Activated CD4-positive, alpha-beta T cell treated with anti-CD3 and anti-CD28 coated beads for 36 hours (primary cell): ENCODE measurements at regions not wholly inside any gene's neighbourhood (a gene's known extent, or its start where the extent isn't known, plus 50 kb on each side); places are given as distances from the start of the nearest gene placed in this dataset.
"Not testable (repeated sequence)": the region's sequence is repeated elsewhere in the genome, so short reads cannot be mapped to it uniquely, and the experiment has no call there.

Experiments used
- ATAC-seq: fragments of 200-7000 bp; cut with Tn5 transposase; one replicate; pipeline ENCODE4 v1.10.0; 2021; ENCODE audit warnings: mild to moderate bottlenecking, moderate library complexity
- CTCF ChIA-PET: fragments of 350-600 bp; sonication (Branson Sonifier 250); formaldehyde crosslinking; loops from one replicate; lab custom pipeline; 2021; ENCODE audit warnings: antibody characterized with exemption; lab: Charles Lee
- POLR2A ChIA-PET: fragments of 350-600 bp; sonication (Branson Sonifier 250); formaldehyde crosslinking; loops from one replicate; lab custom pipeline; 2021; ENCODE audit warnings: antibody characterized with exemption, inconsistent platforms; lab: Charles Lee
- DNase-seq: peaks from one replicate; pipeline ENCODE4 v3.0.0-alpha.2; 2020
- H3K27ac Mint-ChIP-seq: one replicate; pipeline ENCODE4 v1.8.0; 2021; ENCODE audit warnings: mixed read lengths
- H3K27me3 Mint-ChIP-seq: one replicate; pipeline ENCODE4 v1.8.0; 2021; ENCODE audit warnings: mixed read lengths
- H3K36me3 Mint-ChIP-seq: one replicate; pipeline ENCODE4 v1.8.0; 2021; ENCODE audit warnings: low read depth, mixed read lengths
- H3K4me1 Mint-ChIP-seq: one replicate; pipeline ENCODE4 v1.8.0; 2021; ENCODE audit warnings: mixed read lengths
- H3K4me3 Mint-ChIP-seq: one replicate; pipeline ENCODE4 v1.8.0; 2021; ENCODE audit warnings: mild to moderate bottlenecking, moderate library complexity, mixed read lengths
- H3K9me3 Mint-ChIP-seq: one replicate; pipeline ENCODE4 v1.8.0; 2021; ENCODE audit warnings: low read depth, mixed read lengths
- intact Hi-C, 2 experiments: fragments of 100-400 bp; cut with DNase I in 1 of 2; cut with micrococcal nuclease in 1 of 2; formaldehyde crosslinking; loops; one replicate each; pipeline versions ENCODE4 v1.14.2 to v1.15.1; 2022 to 2024; cut with DNase I, micrococcal nuclease

DNA sequence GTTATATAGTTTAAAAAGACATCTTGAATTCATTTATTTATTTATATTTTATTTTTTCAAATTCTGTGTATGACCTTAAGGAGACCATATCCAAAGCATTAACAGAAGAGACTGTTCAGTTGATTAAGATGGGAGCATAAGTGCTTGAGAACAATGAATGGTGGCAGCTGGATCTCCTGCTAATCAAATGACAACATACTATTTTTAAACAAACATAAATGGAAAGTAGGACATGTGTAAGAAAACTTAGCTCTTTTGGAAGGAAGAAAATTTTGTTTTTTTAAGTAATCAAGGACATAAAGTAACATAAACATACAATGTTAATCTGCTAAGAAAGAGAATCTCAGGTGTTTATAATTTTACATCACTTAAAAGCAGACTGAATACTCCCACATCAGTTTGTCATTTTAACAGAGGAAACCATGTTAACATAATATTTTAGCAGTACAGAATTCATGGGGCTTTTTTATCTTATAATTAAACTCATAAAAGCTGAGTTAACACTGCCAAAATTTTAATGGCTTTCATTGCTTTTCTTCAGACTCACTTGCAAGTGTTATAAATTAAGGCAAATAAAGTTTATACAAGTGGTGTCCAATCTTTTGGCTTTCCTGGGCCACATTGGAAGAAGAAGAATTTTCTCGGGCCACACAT, 95.1 kb downstream of the MAD2L1 start:
- CTCF ChIA-PET: interaction anchor here (1.0 kb wide), 1 partner anchor 13 kb away, joined by 3 read pairs; no protein-coding TSS in a partner anchor
- POLR2A ChIA-PET: no interaction called here

DNA sequence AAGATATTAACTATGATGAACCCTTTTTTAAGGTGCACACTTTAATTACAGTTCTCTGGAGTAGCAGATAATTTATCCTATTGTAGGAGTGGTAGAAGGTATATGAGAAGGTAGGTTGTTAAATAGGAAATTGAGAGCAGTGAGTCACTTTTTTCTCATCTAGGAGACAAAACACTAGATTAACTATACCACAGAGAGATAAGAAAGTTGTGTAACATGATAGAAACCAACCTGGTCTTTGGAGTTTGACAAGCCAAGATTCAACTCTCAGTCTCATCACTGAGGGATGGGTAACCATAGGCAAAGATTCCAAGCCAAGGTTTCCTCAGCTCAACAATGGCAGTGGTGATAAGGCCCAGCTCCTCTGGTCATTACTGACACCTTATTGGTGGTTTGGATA, 104.0 kb downstream of the MAD2L1 start:
- Mint-ChIP-seq H3K27ac (no peak overlapping the region), H3K9me3 (no peaks in the 10 kb centered on the region), H3K27me3 (peaks cover 7% of the 10 kb centered on the region), H3K36me3 (no peaks in the 10 kb centered on the region), H3K4me1 (no peaks in the 10 kb centered on the region), H3K4me3 (no peak overlapping the region)
- ATAC-seq (no peak), DNase-seq (no peak)
- POLR2A ChIA-PET: no interaction called here
- CTCF ChIA-PET: interaction anchor here (0.6 kb wide), 1 partner anchor 1053 kb away, joined by 3 read pairs; no protein-coding TSS in a partner anchor
- intact Hi-C loops: no loop called here

More for the DNA sequence above, 95.1 kb downstream of the MAD2L1 start:
- H3K27ac Mint-ChIP-seq: no peak overlapping the region
- H3K4me1 Mint-ChIP-seq: no peaks in the 10 kb centered on the region
- H3K4me3 Mint-ChIP-seq: no peak overlapping the region
- H3K27me3 Mint-ChIP-seq: peaks cover 5% of the 10 kb centered on the region
- no peaks in the 10 kb centered on the region for H3K9me3 Mint-ChIP-seq
- intact Hi-C loops: no loop called here
- DNase-seq (no peak), ATAC-seq (no peak)
- no peaks in the 10 kb centered on the region for H3K36me3 Mint-ChIP-seq

DNA sequence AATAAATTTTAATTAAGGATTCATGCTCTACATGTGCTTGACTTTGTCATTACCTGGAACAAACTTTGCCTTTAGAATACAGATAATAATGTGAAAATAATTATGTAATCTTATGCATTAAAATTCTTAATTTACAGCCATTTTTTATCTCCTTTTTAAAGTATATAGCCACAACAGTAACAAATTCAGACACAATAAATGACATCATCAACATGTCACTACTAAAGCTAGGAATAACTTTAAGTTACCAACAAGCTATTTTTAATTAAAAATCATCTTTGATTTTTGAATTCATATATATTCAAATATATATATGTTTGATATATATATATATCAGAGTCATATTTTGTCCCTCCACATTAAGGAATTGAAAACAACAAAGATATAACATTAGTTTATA, 107.7 kb downstream of the MAD2L1 start:
- H3K4me1 Mint-ChIP-seq: no peaks in the 10 kb centered on the region
- H3K27me3 Mint-ChIP-seq: peaks cover 10% of the 10 kb centered on the region
- intact Hi-C loops: no loop called here
- ChIA-PET CTCF (interaction anchor here (1.2 kb wide), 1 partner anchor 12 kb away, joined by 3 read pairs; no protein-coding TSS in a partner anchor), POLR2A (no interaction called here)
- no peak overlapping the region for H3K27ac Mint-ChIP-seq
- H3K4me3 Mint-ChIP-seq: no peak overlapping the region
- DNase-seq (no peak), ATAC-seq (no peak)
- H3K9me3 Mint-ChIP-seq: peaks cover 7% of the 10 kb centered on the region
- H3K36me3 Mint-ChIP-seq: no peaks in the 10 kb centered on the region

DNA sequence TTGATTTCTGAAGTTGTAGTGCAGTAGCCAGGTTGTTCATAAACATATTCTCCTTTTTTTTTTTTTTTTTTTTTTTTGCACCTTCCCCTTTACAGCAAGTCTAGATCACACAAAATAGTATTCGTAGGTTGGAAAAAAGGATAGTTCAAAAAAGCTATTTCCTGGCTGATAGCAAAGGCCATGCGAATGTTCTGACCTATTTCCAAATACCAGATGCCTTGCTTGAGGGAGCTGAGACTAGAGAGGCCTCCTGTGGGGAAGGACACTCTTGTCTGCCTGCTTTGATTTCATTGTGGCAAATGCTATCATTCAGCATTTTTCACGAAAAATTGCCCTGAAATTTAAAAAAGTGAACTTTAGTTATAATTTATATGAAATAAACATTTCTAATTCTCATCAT, 111.4 kb downstream of the MAD2L1 start:
- no peak for DNase-seq
- ChIA-PET POLR2A (no interaction called here), CTCF (no interaction called here)
- no peaks in the 10 kb centered on the region for H3K4me1 Mint-ChIP-seq
- H3K27me3 Mint-ChIP-seq: peaks cover 7% of the 10 kb centered on the region
- H3K9me3 Mint-ChIP-seq: peaks cover 7% of the 10 kb centered on the region
- no peak overlapping the region for H3K4me3 Mint-ChIP-seq
- no peak overlapping the region for H3K27ac Mint-ChIP-seq
- intact Hi-C loops: no loop called here
- no peak for ATAC-seq
- no peaks in the 10 kb centered on the region for H3K36me3 Mint-ChIP-seq

DNA sequence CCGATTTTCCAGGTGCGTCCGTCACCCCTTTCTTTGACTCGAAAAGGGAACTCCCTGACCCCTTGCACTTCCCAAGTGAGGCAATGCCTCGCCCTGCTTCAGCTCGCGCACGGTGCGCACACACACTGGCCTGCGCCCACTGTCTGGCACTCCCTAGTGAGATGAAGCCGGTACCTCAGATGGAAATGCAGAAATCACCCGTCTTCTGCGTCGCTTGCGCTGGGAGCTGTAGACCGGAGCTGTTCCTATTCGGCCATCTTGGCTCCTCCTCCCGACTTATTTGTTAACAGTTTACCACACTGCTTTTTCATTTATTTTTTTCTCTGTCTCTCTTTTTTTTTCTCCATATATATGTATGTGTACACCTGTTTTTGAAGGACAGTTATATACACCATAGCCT, 112.2 kb downstream of the MAD2L1 start:
- H3K9me3 Mint-ChIP-seq, CTCF ChIA-PET, ATAC-seq, intact Hi-C loops, H3K4me3 Mint-ChIP-seq, H3K36me3 Mint-ChIP-seq, H3K4me1 Mint-ChIP-seq, H3K27ac Mint-ChIP-seq, H3K27me3 Mint-ChIP-seq, DNase-seq, POLR2A ChIA-PET: not testable (repeated sequence)

DNA sequence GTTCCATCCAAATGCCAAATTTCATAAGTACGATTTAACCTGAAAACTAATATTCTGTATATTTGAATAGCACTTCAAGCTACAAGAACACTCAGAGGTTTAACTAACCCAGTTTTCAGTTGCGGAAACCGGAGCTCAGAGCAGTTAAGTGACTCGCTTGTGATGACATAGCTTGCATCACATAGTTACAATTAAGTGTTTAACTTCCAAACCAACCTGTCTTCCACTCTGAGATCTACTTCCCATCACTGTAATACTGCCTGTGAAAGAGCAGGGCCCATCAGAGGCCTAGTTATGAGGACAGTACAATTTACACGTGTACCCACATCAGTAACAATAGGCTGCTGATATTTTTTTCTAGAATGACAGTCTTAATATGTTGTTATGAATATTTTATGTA, 120.3 kb downstream of the MAD2L1 start:
- Mint-ChIP-seq H3K27ac (no peak overlapping the region), H3K4me3 (no peak overlapping the region), H3K36me3 (no peaks in the 10 kb centered on the region), H3K4me1 (no peaks in the 10 kb centered on the region), H3K27me3 (no peaks in the 10 kb centered on the region), H3K9me3 (no peaks in the 10 kb centered on the region)
- intact Hi-C loops: no loop called here
- ChIA-PET CTCF (interaction anchor here (1.5 kb wide), 1 partner anchor 21 kb away, joined by 3 read pairs; no protein-coding TSS in a partner anchor), POLR2A (no interaction called here)
- ATAC-seq (no peak), DNase-seq (no peak)

DNA sequence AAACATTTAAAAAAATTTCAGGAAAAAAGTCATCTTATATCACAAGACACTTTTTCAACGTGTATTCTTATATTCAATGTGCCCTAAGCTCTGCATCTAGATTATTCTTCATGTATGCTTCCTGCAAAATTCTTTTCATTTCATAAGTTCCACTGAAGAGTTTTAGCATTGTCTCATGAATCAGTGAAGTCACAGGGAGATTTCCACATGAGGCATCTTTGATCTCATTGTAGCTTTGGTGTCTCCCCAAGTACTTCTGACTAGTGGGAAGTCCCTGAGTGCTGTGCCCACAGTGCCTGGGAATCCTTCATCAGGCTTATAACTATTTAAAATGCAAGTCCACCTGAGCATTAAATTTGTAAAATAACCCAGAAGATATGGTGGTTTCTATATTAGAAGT, 123.8 kb downstream of the MAD2L1 start:
- ATAC-seq (no peak), DNase-seq (no peak)
- no peaks in the 10 kb centered on the region for H3K9me3 Mint-ChIP-seq
- H3K4me1 Mint-ChIP-seq: no peaks in the 10 kb centered on the region
- intact Hi-C loops: no loop called here
- ChIA-PET POLR2A (no interaction called here), CTCF (no interaction called here)
- no peak overlapping the region for H3K4me3 Mint-ChIP-seq
- no peak overlapping the region for H3K27ac Mint-ChIP-seq
- peaks cover 6% of the 10 kb centered on the region for H3K27me3 Mint-ChIP-seq
- H3K36me3 Mint-ChIP-seq: no peaks in the 10 kb centered on the region

DNA sequence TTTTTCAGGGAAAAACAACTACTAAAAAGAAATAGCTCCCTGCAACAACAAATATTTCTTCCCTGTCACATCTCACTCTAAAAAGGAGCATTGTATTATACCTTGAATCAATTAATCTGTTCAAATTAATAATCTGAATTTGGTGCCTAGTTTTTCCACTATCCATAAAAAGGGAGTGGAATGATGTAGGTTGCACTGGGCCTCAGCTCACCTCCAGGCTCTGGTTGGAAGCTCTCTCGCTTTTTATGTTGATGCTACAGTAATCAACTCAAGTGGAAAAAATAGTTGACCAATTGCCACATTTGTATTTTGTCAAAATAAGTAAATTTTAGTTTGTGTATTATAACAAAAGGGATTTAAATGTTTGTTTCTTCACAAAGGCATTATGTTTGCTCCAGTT, 126.1 kb downstream of the MAD2L1 start:
- Mint-ChIP-seq H3K36me3 (no peaks in the 10 kb centered on the region), H3K4me1 (no peaks in the 10 kb centered on the region), H3K9me3 (no peaks in the 10 kb centered on the region), H3K27ac (no peak overlapping the region), H3K27me3 (peaks cover 7% of the 10 kb centered on the region), H3K4me3 (no peak overlapping the region)
- POLR2A ChIA-PET: no interaction called here
- ATAC-seq: no peak
- CTCF ChIA-PET: no interaction called here
- no peak for DNase-seq
- intact Hi-C loops: no loop called here

DNA sequence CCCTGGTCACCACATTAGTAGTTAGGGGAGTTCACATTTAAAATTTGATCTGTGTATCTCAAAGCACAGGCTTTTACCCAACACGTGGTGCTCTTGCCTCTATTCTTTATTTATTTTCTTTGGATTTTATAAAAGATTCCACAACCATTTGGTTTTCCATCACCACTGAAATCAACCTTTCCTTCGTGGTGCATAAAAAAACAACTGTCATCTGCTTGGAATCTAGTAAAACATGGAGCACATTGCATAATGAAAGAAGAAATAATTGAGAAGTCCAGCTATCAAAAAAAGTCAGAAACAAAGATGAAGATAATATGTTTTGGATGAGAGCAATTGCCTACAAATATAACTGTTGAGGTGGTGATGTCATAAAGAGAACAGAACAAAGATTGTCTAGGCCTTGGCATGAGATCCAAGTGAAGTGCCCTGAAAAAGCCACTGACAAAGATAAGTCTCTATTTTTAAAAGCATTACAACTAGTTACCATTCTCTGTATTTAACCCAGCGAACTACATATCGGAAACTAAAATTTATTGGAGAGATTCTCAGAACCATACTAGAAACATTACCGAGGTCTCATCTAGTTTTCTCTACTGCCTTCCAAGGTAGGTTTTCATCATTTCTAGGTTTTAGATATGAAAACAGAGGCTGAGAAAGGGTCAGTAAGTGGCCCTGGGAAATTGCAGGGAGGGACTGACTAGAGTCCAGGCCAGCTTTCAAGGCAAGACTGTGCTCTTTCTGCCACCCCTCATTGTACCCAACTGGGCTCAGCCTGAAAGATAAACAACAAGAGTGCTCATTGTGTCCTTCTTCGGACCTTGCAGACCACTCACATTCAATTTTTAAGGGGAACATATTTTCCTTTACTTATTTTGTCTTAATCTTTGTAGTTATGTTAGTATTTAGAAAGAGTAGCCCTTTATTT, 127.3 kb downstream of the MAD2L1 start:
- Mint-ChIP-seq H3K4me3 (no peak overlapping the region), H3K9me3 (no peaks in the 10 kb centered on the region), H3K27ac (no peak overlapping the region), H3K4me1 (no peaks in the 10 kb centered on the region), H3K36me3 (no peaks in the 10 kb centered on the region), H3K27me3 (peaks cover 7% of the 10 kb centered on the region)
- ATAC-seq (no peak), DNase-seq (no peak)
- POLR2A ChIA-PET: no interaction called here
- intact Hi-C loops: no loop called here
- CTCF ChIA-PET: no interaction called here

DNA sequence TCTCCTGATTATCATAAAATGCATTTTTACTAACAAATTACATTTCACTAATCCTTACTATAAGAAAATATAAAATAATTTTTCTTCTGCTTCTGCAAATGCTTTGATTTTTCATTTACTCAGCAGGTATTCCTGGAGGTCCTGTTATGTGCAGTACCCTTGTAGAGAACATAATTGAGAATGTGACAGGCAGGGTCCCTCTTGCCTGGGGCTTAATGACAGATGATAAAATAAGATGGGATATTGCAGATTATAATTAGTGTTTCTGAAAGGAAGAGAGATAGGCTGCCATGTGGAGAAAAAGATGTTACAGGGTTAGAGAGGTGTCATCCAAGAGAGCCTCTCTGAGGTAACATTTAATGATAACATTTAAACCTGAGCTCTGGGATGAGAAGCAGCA, 128.9 kb downstream of the MAD2L1 start:
- Mint-ChIP-seq H3K4me1 (no peaks in the 10 kb centered on the region), H3K27me3 (peaks cover 7% of the 10 kb centered on the region), H3K27ac (no peak overlapping the region), H3K9me3 (no peaks in the 10 kb centered on the region), H3K36me3 (no peaks in the 10 kb centered on the region), H3K4me3 (no peak overlapping the region)
- ATAC-seq (no peak), DNase-seq (no peak)
- CTCF ChIA-PET: no interaction called here
- POLR2A ChIA-PET: no interaction called here
- intact Hi-C loops: no loop called here

DNA sequence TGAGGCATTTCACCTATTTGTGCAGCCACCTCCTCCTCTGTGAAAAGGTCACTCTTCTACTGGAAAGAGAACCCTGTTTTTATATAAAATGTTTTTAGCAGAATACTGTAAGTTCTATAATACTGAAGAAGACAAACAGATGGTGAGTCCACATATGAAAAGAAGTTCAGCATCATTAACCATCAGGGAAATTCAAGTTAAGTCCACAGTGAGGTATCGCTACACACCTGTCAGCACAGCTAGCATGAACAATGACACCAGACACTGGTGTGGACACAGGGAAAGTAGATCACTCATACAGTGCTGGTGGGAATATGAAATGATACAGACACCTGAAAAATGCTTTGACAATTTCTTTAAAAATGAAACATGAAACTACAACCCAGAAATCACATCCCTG, 133.0 kb downstream of the MAD2L1 start:
- Mint-ChIP-seq H3K4me1 (no peaks in the 10 kb centered on the region), H3K36me3 (no peaks in the 10 kb centered on the region), H3K9me3 (no peaks in the 10 kb centered on the region), H3K27ac (no peak overlapping the region), H3K4me3 (no peak overlapping the region), H3K27me3 (peaks cover 7% of the 10 kb centered on the region)
- ChIA-PET POLR2A (no interaction called here), CTCF (no interaction called here)
- intact Hi-C loops: no loop called here
- DNase-seq (no peak), ATAC-seq (no peak)

DNA sequence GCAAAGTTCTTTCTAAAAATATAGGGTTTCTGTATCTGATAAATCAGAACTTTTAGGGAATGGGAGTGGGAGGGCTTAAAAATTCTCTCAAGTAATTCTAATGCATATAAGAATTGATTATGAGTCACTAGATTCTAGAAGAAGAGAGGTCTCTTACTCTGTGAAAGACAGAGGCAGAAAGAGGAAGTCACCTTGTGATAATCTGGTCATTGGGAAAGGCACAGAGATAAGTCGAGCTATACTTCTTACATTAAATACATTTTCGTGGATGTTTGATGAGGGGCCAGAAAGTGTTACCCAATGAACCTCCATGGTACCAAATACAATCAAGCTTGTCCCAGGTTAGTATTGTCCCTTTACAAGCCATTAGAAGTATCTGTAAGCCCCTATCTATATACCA, 134.4 kb downstream of the MAD2L1 start:
- DNase-seq: no peak
- ChIA-PET POLR2A (no interaction called here), CTCF (no interaction called here)
- Mint-ChIP-seq H3K36me3 (no peaks in the 10 kb centered on the region), H3K4me1 (no peaks in the 10 kb centered on the region), H3K27me3 (no peaks in the 10 kb centered on the region), H3K27ac (no peak overlapping the region), H3K9me3 (no peaks in the 10 kb centered on the region), H3K4me3 (no peak overlapping the region)
- no peak for ATAC-seq
- intact Hi-C loops: no loop called here
